HG02870 (cell line): ENCODE measurements at regions not wholly inside any gene's neighbourhood (a gene's known extent, or its start where the extent isn't known, plus 50 kb on each side); places are given as distances from the start of the nearest gene placed in this dataset.

Experiments used
- ATAC-seq: cut with Tn5 transposase; IDR thresholded peaks from one replicate; pipeline ENCODE4 v1.9.1; 2021; ENCODE audit warnings: mild to moderate bottlenecking, moderate library complexity; ENCODE audit not compliant: unreplicated experiment

- ATAC-seq, result no peak
These were observed 95.5 kb downstream of the FAM204A start for GRCh38 chr10:118246332-118247295.

GRCh38 chr10:118243907-118244306 lies 98.2 kb downstream of the FAM204A start:
- ATAC-seq, result no peak

GRCh38 chr10:118241229-118242137 lies 100.6 kb downstream of the FAM204A start:
- no peak for ATAC-seq

GRCh38 chr10:118239236-118239630 lies 102.9 kb downstream of the FAM204A start:
- no peak for ATAC-seq

GRCh38 chr10:118238573-118239235 lies 103.4 kb downstream of the FAM204A start:
- no peak for ATAC-seq

DNA sequence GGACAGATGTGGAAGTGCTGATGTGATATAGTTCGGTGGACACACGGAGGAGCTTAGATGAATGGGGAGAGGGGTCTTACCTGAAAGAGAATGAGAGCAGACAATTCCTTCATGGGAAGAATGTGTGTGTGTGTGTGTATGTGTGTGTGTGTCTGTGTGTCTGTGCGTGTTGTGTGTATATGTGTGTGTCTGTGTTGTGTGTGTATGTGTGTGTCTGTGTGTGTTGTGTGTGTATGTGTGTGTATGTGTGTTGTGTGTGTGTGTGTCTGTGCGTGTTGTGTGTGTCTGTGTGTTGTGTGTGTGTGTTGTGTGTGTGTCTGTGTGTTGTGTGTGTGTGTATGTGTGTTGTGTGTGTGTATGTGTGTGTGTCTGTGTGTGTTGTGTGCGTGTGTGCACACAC lies 104.2 kb downstream of the FAM204A start:
- ATAC-seq, result no peak

GRCh38 chr10:118234683-118235082 lies 107.4 kb downstream of the FAM204A start:
- no peak for ATAC-seq

DNA sequence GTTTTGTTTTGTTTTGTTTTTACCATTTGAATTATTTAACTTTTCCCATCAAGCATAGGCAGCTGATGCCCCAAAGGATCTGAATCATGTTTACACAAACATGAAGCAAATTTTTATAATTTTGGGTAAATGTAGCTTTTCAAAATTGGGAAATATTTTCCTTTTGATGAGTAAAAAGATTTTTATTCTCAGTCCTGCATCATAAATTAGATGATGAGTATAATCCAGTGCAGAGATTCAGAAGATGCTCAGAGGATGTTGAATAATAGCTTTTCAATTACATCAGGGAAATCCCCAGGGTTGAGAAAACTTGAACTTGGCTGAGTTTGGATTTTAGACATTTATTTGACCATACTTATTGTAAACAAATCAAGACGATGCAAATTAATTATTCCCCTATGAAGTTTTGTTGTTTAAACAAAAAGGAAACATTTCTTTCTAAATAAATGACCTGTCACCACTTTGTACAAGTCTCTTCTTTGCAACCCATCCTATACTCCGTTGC lies 121.7 kb downstream of the FAM204A start:
- no peak for ATAC-seq

DNA sequence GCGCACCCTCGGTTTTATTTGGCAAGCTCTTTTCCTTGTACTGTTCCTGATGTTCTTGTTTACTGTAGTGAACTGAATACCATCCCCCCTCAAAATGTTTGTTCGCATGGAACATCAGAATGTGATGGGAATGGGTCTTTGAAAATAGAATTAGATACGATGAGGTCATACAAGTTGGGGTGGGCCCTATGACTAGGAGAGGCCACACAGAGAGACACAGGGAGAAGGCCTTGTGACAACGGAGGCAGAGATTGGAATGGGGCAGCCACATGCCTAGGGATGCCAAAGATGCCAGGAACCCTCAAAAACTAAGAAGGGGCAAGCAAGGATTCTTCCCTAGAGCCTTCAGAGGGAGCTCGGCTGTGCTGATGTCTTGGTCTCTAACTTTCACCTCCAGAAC lies 123.6 kb downstream of the FAM204A start:
- no peak for ATAC-seq

DNA sequence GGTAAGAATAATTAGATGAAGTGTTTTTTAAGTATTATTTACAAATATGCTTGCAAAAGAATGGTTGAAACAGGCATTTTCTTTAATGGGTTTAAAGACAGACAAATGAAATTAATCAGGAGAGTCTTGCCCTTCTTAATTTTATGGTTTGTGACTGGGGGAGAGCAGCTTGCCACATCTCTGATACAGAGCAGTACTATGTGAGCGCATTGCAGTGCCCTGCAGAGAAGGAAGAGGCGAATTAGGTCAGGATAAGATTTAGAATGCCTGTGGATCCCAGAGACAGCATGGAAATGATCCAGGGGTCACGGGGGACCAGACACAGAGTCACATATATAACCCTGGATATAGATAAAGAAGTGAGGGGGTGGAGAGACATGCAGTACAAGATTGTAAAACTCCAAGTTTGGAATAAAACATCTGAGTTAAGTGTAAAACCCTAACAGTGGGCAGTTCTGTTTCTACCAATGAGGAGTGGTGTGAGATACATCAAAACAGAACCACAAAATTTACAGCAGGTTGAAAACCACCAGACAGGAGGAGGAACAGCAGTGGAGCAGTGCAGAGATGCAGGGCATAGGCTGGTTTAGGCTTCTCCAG lies 125.5 kb downstream of the FAM204A start:
- no peak for ATAC-seq

DNA sequence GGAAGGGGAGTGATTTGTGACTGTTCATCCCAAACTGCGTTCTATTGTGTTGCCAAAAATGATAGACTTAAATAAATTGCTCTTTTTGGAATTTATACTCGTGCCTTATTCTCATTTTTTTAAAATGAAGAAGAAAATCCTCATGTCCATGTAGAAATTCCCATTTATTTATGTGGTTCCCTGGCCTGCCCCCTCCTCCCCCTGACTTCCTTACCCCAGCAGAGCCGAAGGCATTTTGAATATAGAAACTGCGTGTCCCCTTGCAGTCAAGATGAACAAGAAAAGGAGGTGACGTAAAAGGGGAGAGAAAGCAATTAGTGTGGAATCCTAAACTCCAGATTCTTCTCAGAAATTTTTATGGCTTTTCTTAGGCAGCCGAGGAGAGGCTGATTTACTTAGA lies 126.1 kb downstream of the FAM204A start:
- ATAC-seq, result no peak

DNA sequence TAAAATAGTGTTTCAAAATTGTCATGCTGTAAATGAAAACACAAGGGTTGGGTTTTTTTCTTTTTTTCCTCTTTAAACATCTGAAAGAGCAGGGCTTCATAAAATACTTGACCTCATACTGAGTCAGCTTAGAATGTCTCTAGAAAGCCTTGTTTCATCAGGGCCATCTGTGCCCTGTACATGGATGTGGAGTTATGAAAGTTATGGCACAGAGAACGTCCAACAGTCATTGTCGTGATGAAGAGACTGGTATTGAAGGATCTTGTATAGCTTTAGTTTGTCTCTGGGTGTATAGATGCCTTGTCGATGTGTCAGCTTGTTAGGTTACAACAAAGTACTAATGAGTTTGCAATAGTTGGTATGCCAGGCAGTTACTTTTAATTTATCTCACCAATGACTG lies 127.3 kb downstream of the FAM204A start:
- ATAC-seq, result no peak

GRCh38 chr10:118213436-118213835 lies 128.7 kb downstream of the FAM204A start:
- ATAC-seq, result no peak

GRCh38 chr10:118210276-118210675 lies 131.8 kb downstream of the FAM204A start:
- no peak for ATAC-seq

DNA sequence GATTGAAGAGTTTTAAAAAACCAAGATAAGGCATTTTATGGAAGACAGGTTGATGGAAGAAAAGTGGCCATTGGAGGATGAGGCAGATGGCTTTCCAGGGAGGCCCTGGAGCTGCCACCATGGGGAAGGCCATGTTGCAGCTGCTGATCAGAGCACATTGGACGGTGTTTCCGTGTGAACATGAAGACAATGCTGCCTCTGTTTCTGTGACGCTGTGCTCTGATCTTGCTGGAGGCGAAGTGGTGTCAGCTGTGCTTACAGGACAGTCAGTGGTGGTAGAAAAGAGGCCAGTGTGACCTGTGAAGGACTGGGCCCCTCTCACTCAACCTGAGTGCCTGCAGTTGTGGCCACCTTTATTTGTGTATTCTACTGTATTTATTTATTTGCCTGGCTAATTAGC lies 132.9 kb downstream of the FAM204A start:
- no peak for ATAC-seq

GRCh38 chr10:118207470-118208007 lies 134.6 kb downstream of the FAM204A start:
- ATAC-seq, result no peak

DNA sequence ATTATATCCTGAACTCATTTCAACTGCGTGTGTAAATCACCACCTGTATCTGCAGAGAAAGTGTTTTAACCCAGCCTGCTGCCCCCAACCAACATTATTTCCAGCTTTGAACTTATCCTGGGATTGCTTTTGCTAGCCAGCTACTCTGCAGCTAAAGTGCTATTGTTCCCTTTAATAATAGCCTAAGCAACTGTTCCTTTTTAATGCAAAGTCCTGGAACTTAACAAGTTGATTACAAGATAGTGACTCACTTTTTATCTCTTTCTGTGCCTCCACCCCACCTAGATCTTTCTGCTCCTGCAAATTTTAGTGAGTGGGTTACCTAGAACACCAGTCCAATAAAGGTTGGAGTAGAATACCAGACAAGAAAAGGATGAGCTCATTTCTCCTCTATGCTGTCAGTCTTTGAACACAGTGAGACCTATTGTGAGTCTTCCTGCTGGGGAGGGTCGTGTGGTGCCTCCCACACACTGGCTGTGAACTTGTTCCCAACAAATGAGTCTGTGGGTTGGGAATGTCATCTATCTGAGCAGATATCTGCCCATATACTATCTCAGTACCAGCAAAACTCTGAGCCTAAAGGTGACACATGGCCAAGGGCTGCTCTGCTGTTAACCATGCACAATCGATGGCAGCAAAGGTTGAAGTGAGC lies 137.7 kb downstream of the FAM204A start:
- ATAC-seq, result no peak

- no peak for ATAC-seq
These were observed 138.7 kb downstream of the FAM204A start for GRCh38 chr10:118203461-118203860.

- ATAC-seq, result no peak
These were observed 146.4 kb downstream of the FAM204A start for GRCh38 chr10:118195729-118196128.

DNA sequence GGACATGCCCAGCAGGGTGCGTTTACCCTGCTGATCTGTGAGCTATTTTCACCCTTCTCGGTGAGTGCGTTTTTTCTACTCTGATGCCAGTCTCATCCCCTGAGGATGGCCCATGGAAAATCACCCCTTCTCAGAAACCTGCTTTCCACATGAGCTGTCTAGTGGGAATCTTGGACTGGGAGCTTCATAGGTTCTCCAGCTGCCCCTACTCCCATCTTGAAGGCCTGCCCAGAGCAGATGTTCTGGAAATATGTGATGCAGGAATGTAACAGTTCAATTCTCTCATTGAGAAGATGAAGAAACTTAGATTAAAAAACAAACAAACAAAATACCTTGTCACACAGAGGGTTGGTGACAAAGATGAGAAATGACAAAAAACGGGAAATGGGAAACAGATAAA lies 146.9 kb upstream of the RAB11FIP2 start:
- ATAC-seq, result no peak
